WI38 (cell line): ENCODE measurements at regions not wholly inside any gene's neighbourhood (a gene's known extent, or its start where the extent isn't known, plus 50 kb on each side); places are given as distances from the start of the nearest gene placed in this dataset.

Experiments used
- H3K4me3 ChIP-seq: 2 replicates; pipeline ENCODE4 v1.5.1; 2011; ENCODE audit warnings: low read depth, mild to moderate bottlenecking, control low read depth, low read length
- TF ChIP-seq, protein P1 (sequence below): IDR thresholded peaks from 2 replicates; pipeline ENCODE4 v1.5.1; 2012; ENCODE audit warnings: low read depth, mild to moderate bottlenecking, control low read depth, low read length

DNA sequence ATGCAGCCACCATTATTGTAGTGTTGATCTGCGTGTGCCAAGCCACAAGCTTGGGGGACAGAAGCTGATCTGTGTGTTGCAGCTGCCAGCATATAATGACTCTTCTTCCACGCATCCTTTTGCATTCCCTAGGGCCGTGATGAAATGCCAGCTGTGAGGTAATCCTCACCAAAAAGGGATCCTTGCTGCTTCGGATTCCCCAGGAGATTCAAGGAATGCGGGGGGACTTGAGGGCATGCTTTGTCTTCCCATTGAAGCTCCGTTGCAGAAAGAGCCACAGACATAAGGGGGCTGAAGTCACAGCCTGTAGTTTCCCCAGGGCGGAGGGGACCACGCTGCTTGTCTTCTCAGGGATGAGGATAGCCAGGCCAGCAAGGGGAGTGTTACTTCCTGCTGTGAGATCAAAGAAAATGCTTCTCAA lies 281.6 kb upstream of the FMN2 start:
- TF ChIP-seq, protein P1, sequence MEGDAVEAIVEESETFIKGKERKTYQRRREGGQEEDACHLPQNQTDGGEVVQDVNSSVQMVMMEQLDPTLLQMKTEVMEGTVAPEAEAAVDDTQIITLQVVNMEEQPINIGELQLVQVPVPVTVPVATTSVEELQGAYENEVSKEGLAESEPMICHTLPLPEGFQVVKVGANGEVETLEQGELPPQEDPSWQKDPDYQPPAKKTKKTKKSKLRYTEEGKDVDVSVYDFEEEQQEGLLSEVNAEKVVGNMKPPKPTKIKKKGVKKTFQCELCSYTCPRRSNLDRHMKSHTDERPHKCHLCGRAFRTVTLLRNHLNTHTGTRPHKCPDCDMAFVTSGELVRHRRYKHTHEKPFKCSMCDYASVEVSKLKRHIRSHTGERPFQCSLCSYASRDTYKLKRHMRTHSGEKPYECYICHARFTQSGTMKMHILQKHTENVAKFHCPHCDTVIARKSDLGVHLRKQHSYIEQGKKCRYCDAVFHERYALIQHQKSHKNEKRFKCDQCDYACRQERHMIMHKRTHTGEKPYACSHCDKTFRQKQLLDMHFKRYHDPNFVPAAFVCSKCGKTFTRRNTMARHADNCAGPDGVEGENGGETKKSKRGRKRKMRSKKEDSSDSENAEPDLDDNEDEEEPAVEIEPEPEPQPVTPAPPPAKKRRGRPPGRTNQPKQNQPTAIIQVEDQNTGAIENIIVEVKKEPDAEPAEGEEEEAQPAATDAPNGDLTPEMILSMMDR = no peak
- no peak overlapping the region for H3K4me3 ChIP-seq

DNA sequence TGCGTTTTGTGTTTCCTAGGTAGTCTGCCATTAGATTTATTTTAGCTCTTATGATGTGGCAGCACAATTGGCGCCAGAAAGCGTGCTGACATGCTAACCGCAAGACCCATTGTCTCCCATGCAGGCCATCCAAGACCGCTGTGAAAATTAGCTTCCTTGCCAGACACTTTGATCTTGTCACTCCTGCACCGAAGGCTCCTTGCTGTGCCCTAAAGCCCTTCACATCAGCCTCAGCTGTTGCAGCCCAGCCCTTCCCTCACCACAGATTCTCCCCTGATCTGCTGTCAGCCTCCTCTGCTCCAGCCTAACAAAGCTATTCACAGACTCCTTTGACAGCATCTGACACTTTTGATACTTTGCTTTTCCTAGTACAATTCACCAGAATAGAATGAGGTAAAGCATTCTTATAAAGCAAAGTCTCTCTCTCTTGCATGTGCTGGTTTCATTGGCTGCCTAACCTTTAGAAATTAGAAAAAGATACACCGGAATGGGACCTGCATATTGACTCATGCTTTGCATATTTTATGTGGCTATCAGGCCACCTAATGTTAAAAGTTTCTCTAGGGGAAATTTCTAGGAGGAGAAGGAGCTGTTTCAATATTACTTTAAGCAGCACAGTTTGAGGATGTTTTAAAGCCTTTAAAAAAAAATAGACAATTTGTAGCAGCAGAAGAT lies 280.3 kb upstream of the FMN2 start:
- TF ChIP-seq, protein P1 = no peak
- no peak overlapping the region for H3K4me3 ChIP-seq

DNA sequence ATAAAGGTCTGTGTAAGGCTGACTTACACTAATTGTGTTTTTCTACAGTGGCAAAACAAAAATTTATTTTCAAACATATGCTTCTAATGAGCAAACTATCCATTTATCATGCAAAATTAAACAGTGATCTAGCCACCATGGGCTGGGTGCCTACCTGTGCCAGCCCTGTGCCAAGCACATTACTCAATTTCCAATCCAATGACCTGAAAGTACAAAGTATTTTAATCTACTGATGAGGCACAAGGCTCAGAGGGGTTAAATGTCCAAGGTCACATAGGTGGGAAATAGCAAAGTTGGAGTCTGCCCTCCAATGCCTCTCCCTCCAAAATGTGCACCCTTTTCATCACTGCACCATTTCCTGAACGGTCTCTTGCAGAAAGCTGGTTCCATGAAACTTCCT lies 279.1 kb upstream of the FMN2 start:
- H3K4me3 ChIP-seq = no peak overlapping the region
- TF ChIP-seq, protein P1 = no peak

DNA sequence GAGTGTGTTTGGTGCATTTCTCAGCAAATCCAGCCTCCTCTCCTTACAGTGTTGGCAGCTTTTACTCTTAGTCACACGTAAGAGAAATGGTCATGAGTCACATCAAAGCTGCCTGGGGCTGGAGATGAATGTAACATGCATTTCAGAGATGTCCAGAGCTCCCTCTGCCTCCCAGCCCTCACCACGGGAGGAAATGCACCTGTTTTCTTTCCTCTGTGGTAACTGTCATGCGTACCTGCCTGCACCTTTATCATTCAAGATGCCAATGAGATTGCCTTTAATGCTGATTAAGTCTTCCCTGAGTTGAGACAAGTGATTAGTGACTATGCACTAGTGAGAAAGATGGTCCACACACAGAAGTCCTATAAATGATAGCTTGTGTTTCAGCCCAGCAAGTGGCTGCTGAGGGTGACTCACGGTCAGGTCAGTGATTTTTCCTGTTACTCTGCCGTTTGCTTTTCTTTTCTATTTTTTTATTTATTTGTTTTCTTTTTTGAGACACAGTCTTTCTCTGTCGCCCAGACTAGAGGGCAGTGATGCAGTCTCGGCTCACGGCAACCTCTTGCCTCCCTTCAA lies 277.3 kb upstream of the FMN2 start:
- TF ChIP-seq, protein P1 = no peak
- H3K4me3 ChIP-seq = no peak overlapping the region

DNA sequence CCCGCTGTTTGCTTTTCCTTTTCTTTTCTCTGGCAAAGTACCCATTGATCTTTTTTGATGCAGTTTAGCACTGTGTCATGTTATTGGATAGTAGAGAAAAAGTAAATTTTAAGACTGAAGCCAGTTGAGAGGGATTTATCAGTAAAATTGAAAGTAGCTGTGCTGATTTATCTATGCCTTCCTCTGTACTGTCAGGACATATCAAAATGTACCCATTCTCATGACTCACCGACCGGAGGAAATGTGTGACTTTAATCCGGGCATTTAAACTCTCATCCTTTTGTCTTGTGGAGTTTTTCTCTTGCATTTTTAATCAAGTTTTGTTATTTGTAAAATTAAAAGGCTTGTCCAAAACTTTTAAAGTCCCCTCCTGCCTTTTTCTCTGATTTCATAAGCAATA lies 276.6 kb upstream of the FMN2 start:
- no peak overlapping the region for H3K4me3 ChIP-seq
- TF ChIP-seq, protein P1 = no peak

DNA sequence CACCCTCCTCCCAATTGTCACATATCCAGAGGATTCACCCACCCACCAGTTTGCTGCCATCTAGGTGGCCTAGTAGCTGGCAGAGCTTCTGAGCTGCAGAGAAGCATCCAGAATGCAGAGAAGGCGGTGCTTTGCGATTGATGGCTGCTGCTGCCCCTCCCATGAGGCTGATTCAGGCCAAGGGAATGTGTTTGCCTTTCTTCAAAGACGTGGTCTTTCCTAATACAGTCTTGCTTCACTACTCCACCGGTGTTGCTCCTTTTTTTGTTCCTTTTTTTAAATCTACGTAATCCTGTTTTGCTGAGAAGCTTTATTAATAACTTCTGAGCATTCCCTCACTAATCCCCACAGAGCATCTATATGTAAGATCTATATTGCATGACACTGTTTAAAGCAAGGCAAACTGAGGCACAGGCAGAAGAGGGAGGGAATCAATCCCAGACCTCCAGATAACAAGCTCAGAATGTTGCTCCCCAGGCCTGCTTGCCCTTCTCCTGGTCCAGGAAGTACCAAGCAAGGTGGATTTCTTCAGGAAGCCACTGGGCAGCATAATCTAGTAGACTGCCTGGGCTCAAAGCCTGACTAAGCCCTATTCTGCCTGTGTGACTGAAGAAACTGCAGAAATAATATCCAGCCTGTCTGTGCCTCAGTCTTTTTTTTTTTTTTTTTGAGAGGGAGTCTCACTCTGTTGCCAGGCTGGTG lies 275.5 kb upstream of the FMN2 start:
- TF ChIP-seq, protein P1 = no peak
- H3K4me3 ChIP-seq = no peak overlapping the region

DNA sequence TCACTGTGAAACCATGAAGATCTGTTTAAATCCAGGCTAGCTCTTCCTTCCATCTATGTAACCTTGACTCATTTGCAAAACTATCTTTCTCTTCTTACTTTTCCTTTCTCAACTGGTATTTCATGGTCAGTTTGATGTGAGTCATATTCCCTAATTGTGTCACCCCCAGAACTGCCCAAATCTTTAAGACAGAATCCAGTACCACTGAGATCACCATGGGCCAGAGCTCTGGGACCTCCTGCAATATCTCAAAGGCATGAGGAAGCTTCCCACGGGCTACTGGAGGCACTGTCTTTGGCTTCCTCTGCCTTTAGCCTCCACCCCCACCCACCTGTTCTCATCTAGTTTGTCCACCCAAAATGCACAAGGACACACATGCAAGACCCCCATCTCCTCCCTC lies 274.4 kb upstream of the FMN2 start:
- TF ChIP-seq, protein P1 = no peak
- no peak overlapping the region for H3K4me3 ChIP-seq
